Psoas muscle (tissue), 7 donors: ENCODE measurements at regions not wholly inside any gene's neighbourhood (a gene's known extent, or its start where the extent isn't known, plus 50 kb on each side); places are given as distances from the start of the nearest gene placed in this dataset.

ENCODE experiments used
- ATAC-seq, 4 donors: fragments of 200-7000 bp; cut with Tn5 transposase; one replicate each; pipeline ENCODE4 v1.9.1; 2020; ENCODE audit warnings: moderate library complexity in 3 of 4, mild to moderate bottlenecking in 2 of 4
- DNase-seq, 2 donors: peaks; one replicate each; pipeline ENCODE4 v3.0.0-alpha.2; 2020
- H3K27ac ChIP-seq: fragments of 200-600 bp; one replicate; pipeline ENCODE4 v1.8.0; 2022
- H3K27me3 ChIP-seq, 3 donors: fragments of 200-600 bp in 1 of 3; one replicate each; pipeline versions ENCODE4 v1.6.1 to v1.8.0; 2013 to 2022; ENCODE audit warnings: low read length in 2 of 3, mild to moderate bottlenecking in 2 of 3, moderate library complexity in 1 of 3; ENCODE audit not compliant: insufficient read depth in 3 of 3
- H3K36me3 ChIP-seq, 2 donors: fragments of 200-600 bp in 1 of 2; one replicate each; pipeline versions ENCODE4 v1.6.1 to v1.8.0; 2013 to 2022; ENCODE audit warnings: low read depth in 1 of 2, mild to moderate bottlenecking in 1 of 2, moderate library complexity in 1 of 2; ENCODE audit not compliant: insufficient read depth in 1 of 2
- H3K4me1 ChIP-seq: fragments of 200-600 bp; one replicate; pipeline ENCODE4 v1.8.0; 2022
- H3K4me3 ChIP-seq: fragments of 200-600 bp; one replicate; pipeline ENCODE4 v1.8.0; 2022; ENCODE audit warnings: mild to moderate bottlenecking
- H3K9me3 ChIP-seq: fragments of 200-600 bp; one replicate; pipeline ENCODE4 v1.8.0; 2022
- CTCF ChIP-seq: fragments of 200-600 bp; IDR thresholded peaks from one replicate; pipeline ENCODE4 v1.8.0; 2022; ENCODE audit warnings: antibody characterized with exemption
- WGBS, 3 donors: extraction: QIAGEN DNeasy Blood & Tissue Kit; methylation state at CpG; one replicate each; pipeline versions ENCODE4 v1.1.6 to v1.1.7; 2013; 5-methylcytosine and 5-hydroxymethylcytosine counted together
- intact Hi-C, 2 donors: fragments of 100-400 bp; cut with DNase I; formaldehyde crosslinking; loops; one replicate each; pipeline versions ENCODE4 v1.11.0 to v1.14.2; 2022
- donor health status: healthy with polysubstance abuse.
- donor health status: DM: no; HTN: no; CAD: no; lungs with moderate emphysema.
- donor health status: Bipolar disorder and iron deficiency.
- donor health status: healthy.
- donor health status: DM: yes; HTN: yes; CAD: no.
- donor health status: DM: no; HTN: no; CAD: no.
- donor health status: DM: yes; HTN: yes; CAD: no.

- peaks cover 15% of the 10 kb centered on the region for H3K4me1 ChIP-seq
- no peaks in the 10 kb centered on the region for H3K9me3 ChIP-seq
Measured at GRCh38 chr21:43364261-43364510, 62.7 kb downstream of the SIK1 start.

GRCh38 chr21:43363506-43364260 lies 63.2 kb downstream of the SIK1 start:
- no peak for DNase-seq
- H3K27me3 ChIP-seq, result peaks cover 0 to 10% (median 2%) of the 10 kb centered on the region in 3 donors
- TF ChIP-seq CTCF, result no peak
- 89 to 95% (median 92%) methylated on average over 23 to 24 of the region's 24 CpGs for WGBS, 3 donors
- H3K9me3 ChIP-seq, result no peaks in the 10 kb centered on the region
- no peak overlapping the region for H3K27ac ChIP-seq
- H3K36me3 ChIP-seq, result no peaks in the 10 kb centered on the region
- ATAC-seq, result no peak
- intact Hi-C loops, result no loop called here
- peaks cover 15% of the 10 kb centered on the region for H3K4me1 ChIP-seq
- H3K4me3 ChIP-seq, result no peak overlapping the region

More at GRCh38 chr21:43364261-43364510, 62.7 kb downstream of the SIK1 start:
- no peak overlapping the region for H3K27ac ChIP-seq
- WGBS, 3 donors, result 89 to 100% (median 91%) methylated on average over 7 of the region's 7 CpGs
- intact Hi-C loops, result no loop called here
- H3K27me3 ChIP-seq, result peaks cover 0 to 10% (median 2%) of the 10 kb centered on the region in 3 donors
- no peak overlapping the region for H3K4me3 ChIP-seq
- TF ChIP-seq CTCF, result no peak
- H3K36me3 ChIP-seq, result no peaks in the 10 kb centered on the region
- DNase-seq (no peak), ATAC-seq (no peak)

GRCh38 chr21:43362915-43363314 lies 64.0 kb downstream of the SIK1 start:
- no peaks in the 10 kb centered on the region for H3K36me3 ChIP-seq
- no peak for ATAC-seq
- 70 to 77% (median 75%) methylated on average over 13 of the region's 13 CpGs for WGBS, 3 donors
- no peak for TF ChIP-seq CTCF
- peak overlapping the region; percentile 91 for H3K27ac ChIP-seq
- no peak for DNase-seq
- H3K9me3 ChIP-seq, result no peaks in the 10 kb centered on the region
- H3K4me1 ChIP-seq, result peaks cover 15% of the 10 kb centered on the region
- intact Hi-C loops, result no loop called here
- peaks cover 0 to 10% (median 2%) of the 10 kb centered on the region in 3 donors for H3K27me3 ChIP-seq
- no peak overlapping the region for H3K4me3 ChIP-seq

GRCh38 chr21:43362321-43362791 lies 64.6 kb downstream of the SIK1 start:
- TF ChIP-seq CTCF, result no peak
- Histone ChIP-seq H3K36me3 (no peaks in the 10 kb centered on the region), H3K27me3 (peaks cover 0 to 10% (median 2%) of the 10 kb centered on the region in 3 donors), H3K4me3 (peak overlapping the region; percentile 57), H3K9me3 (no peaks in the 10 kb centered on the region), H3K27ac (peak overlapping the region; percentile 91), H3K4me1 (peaks cover 15% of the 10 kb centered on the region)
- DNase-seq (peak; percentile 80 to 88), ATAC-seq (peak; percentile 50 to 70 (median 60))
- WGBS, 3 donors, result 15 to 34% (median 21%) methylated on average over 31 to 35 of the region's 35 CpGs
- intact Hi-C loops, result no loop called here
